PC-3 (cell line): ENCODE measurements at regions not wholly inside any gene's neighbourhood (a gene's known extent, or its start where the extent isn't known, plus 50 kb on each side); places are given as distances from the start of the nearest gene placed in this dataset.

Experiments used
- ATAC-seq: fragments of 200-7000 bp; cut with Tn5 transposase; 2 replicates; pipeline ENCODE4 v1.9.1; 2020; ENCODE audit warnings: mild to moderate bottlenecking, moderate library complexity
- BruUV-seq: library from RNA; stranded (reverse); fragments of 400-500 nt; replicated peaks from 2 replicates; lab custom pipeline; 2021; lab: Mats Ljungman, UMichigan
- CTCF ChIA-PET: fragments of 300-600 bp; sonication (Branson Sonifier 250); formaldehyde crosslinking; loops from one replicate; lab custom pipeline; 2022; ENCODE audit warnings: antibody characterized with exemption; lab: Charles Lee
- POLR2A ChIA-PET: fragments of 300-600 bp; sonication (Branson Sonifier 250); formaldehyde crosslinking; loops from one replicate; lab custom pipeline; 2022; ENCODE audit warnings: antibody characterized with exemption; ENCODE audit not compliant: unreplicated experiment; lab: Charles Lee
- DNase-seq: peaks from one replicate; pipeline ENCODE4 v3.0.0-alpha.2; 2015
- H2AFZ ChIP-seq: fragments of 300-600 bp; sonication (generic); 2 replicates; pipeline ENCODE4 v1.6.0; 2016; ENCODE audit warnings: antibody characterized with exemption, low read length
- H3F3A ChIP-seq: fragments of 300-600 bp; sonication (generic); one replicate; pipeline ENCODE4 v1.6.0; 2017; ENCODE audit warnings: antibody characterized with exemption, low read length, control low read depth, mild to moderate bottlenecking; ENCODE audit not compliant: unreplicated experiment
- H3K27ac ChIP-seq: fragments of 300-600 bp; sonication (generic); 2 replicates; pipeline ENCODE4 v1.5.1; 2016; ENCODE audit warnings: mild to moderate bottlenecking, low read length
- H3K27me3 ChIP-seq: fragments of 300-600 bp; sonication (generic); 2 replicates; pipeline ENCODE4 v1.6.1; 2016; ENCODE audit warnings: low read length, mixed read lengths
- H3K36me3 ChIP-seq: fragments of 300-600 bp; sonication (generic); 2 replicates; pipeline ENCODE4 v1.6.1; 2016; ENCODE audit warnings: low read depth, mixed run types, low read length, mixed read lengths
- H3K4me1 ChIP-seq: fragments of 300-600 bp; sonication (generic); 2 replicates; pipeline ENCODE4 v1.5.1; 2016; ENCODE audit warnings: low read length; ENCODE audit not compliant: insufficient read depth
- H3K4me2 ChIP-seq: fragments of 300-600 bp; sonication (generic); 2 replicates; pipeline ENCODE4 v1.6.0; 2016; ENCODE audit warnings: low read length
- H3K4me3 ChIP-seq: fragments of 300-600 bp; sonication (generic); 2 replicates; pipeline ENCODE4 v1.5.1; 2016; ENCODE audit warnings: mild to moderate bottlenecking, low read length, mixed read lengths
- H3K79me2 ChIP-seq: fragments of 300-600 bp; sonication (generic); 2 replicates; pipeline ENCODE4 v1.6.1; 2017; ENCODE audit warnings: low read length, mixed read lengths
- H3K9ac ChIP-seq: fragments of 300-600 bp; sonication (generic); 2 replicates; pipeline ENCODE4 v1.6.0; 2016; ENCODE audit warnings: mild to moderate bottlenecking, low read length
- H3K9me2 ChIP-seq: fragments of 300-600 bp; sonication (generic); replicated peaks from 2 replicates; pipeline ENCODE4 v1.6.1; 2016; ENCODE audit warnings: mixed run types, low read length, mixed read lengths
- H3K9me3 ChIP-seq: fragments of 300-600 bp; sonication (generic); 2 replicates; pipeline ENCODE4 v1.6.1; 2016; ENCODE audit warnings: low read length, mixed read lengths
- H4K20me1 ChIP-seq: fragments of 300-600 bp; sonication (generic); 2 replicates; pipeline ENCODE4 v1.6.1; 2016; ENCODE audit warnings: low read length, mixed read lengths
- EZH2 ChIP-seq: fragments of 300-600 bp; sonication (generic); IDR thresholded peaks from one replicate; pipeline ENCODE4 v1.6.1; 2017; ENCODE audit warnings: antibody characterized with exemption, mild to moderate bottlenecking, low read length; ENCODE audit not compliant: unreplicated experiment
- EZH2phosphoT487 ChIP-seq: fragments of 300-600 bp; sonication (generic); IDR thresholded peaks from 2 replicates; pipeline ENCODE4 v1.6.1; 2018; ENCODE audit warnings: mild to moderate bottlenecking, antibody characterized with exemption, low read length, borderline replicate concordance
- intact Hi-C: fragments of 100-400 bp; cut with micrococcal nuclease; formaldehyde crosslinking; loops from 2 replicates; pipeline ENCODE4 v1.9.0; 2023
- TF ChIP-seq, protein P1 (sequence below): fragments of 300-600 bp; sonication (generic); conservative IDR thresholded peaks from 2 replicates; pipeline ENCODE4 v1.5.1; 2017; ENCODE audit warnings: antibody characterized with exemption, low read depth, mild to moderate bottlenecking, low read length

DNA sequence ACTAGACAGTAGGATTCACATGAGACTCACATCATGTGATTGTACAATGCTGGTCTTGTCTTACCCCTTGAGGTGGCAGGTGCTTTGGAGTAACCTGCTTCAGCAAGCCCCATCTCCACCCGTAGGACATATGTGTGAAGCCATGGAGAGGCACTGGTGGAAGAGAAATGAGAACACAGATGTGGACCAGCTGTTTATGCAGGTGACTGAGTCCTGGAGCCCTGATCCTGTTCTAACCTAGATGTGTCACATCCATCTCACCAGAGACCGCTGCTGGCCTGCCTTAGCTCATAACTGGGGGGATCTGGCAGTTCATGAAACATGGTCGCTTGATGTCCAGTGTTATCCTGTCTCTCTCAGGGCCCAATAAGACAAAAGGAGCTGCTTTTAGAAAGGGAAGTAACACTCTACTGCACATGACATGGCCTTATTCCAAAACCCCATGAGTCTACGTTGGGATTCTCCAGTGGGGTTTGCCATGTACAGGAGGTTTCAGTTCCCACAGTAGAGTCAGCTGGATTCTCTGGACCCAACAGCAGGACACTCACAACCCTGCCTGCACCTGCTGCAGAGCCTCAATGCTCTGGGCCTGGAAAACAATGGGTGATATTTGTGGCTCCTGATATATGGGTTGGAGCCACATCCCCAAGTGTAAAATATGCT, 62.0 kb downstream of the GGTLC2 start:
- H3K27me3 ChIP-seq: no peaks in the 10 kb centered on the region
- no peaks in the 10 kb centered on the region for H3K9me2 ChIP-seq
- H3K36me3 ChIP-seq: no peaks in the 10 kb centered on the region
- intact Hi-C loops: no loop called here
- no peak overlapping the region for H3K4me3 ChIP-seq
- no peak overlapping the region for H2AFZ ChIP-seq
- BruUV-seq: no TSS peak
- no peaks in the 10 kb centered on the region for H4K20me1 ChIP-seq
- ATAC-seq (no peak), DNase-seq (no peak)
- no peaks in the 10 kb centered on the region for H3F3A ChIP-seq
- no peaks in the 10 kb centered on the region for H3K79me2 ChIP-seq
- H3K9ac ChIP-seq: no peak overlapping the region
- peaks cover 49% of the 10 kb centered on the region for H3K4me1 ChIP-seq
- peak overlapping the region; percentile 77 for H3K27ac ChIP-seq
- TF ChIP-seq EZH2 (no peak), EZH2phosphoT487 (no peak)
- TF ChIP-seq, protein P1, sequence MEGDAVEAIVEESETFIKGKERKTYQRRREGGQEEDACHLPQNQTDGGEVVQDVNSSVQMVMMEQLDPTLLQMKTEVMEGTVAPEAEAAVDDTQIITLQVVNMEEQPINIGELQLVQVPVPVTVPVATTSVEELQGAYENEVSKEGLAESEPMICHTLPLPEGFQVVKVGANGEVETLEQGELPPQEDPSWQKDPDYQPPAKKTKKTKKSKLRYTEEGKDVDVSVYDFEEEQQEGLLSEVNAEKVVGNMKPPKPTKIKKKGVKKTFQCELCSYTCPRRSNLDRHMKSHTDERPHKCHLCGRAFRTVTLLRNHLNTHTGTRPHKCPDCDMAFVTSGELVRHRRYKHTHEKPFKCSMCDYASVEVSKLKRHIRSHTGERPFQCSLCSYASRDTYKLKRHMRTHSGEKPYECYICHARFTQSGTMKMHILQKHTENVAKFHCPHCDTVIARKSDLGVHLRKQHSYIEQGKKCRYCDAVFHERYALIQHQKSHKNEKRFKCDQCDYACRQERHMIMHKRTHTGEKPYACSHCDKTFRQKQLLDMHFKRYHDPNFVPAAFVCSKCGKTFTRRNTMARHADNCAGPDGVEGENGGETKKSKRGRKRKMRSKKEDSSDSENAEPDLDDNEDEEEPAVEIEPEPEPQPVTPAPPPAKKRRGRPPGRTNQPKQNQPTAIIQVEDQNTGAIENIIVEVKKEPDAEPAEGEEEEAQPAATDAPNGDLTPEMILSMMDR: no peak
- CTCF ChIA-PET: no interaction called here
- H3K9me3 ChIP-seq: no peaks in the 10 kb centered on the region
- POLR2A ChIA-PET: no interaction called here
- H3K4me2 ChIP-seq: no peak overlapping the region

DNA sequence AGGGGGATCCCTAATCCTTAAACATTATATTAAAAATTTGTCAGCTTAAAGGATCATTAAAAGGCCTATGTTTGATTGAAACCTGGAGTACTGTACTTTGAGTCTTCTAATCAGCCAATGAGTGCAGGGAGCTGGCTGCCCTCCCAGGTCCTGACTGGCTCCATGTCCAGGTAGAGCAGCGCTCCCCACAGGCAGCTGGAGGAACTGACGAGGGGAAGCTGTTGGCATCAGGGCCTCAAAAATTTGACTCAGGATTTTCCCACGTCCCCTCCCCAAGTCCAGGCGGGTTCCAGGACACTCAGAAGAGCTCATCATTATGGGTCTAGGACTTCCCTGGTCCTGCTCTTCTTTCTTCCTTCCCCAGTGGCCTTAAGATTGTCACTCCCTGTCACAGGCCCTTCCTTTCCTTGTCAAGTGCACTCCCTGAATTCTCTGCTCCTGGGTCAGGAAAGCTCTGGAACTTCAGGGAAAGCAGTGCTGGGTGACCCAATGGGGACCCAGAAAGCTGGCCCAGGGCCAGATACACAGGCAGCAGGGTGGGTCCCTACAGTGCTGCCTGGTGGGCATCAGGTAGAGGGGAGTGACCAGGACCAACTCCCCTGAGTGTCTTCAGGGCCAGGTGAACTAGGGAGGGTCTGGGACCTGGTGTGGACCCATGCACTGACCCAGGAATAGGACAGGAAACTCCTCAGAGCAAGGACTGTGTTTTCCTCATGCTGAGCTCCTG, 65.5 kb downstream of the GGTLC2 start:
- TF ChIP-seq EZH2phosphoT487: no peak
- TF ChIP-seq, protein P1: peak; percentile 47
- Histone ChIP-seq H4K20me1 (no peaks in the 10 kb centered on the region), H3F3A (no peaks in the 10 kb centered on the region), H3K4me1 (peaks cover 30% of the 10 kb centered on the region), H3K4me3 (no peak overlapping the region), H3K27ac (no peak overlapping the region), H3K9ac (no peak overlapping the region), H3K27me3 (no peaks in the 10 kb centered on the region), H3K79me2 (no peaks in the 10 kb centered on the region), H2AFZ (no peak overlapping the region), H3K9me3 (no peaks in the 10 kb centered on the region), H3K36me3 (no peaks in the 10 kb centered on the region), H3K9me2 (no peaks in the 10 kb centered on the region), H3K4me2 (no peak overlapping the region)
- intact Hi-C loops: loop anchor here (5.0 kb wide), 1 partner anchor 37 kb away; no protein-coding TSS in a partner anchor
- ChIA-PET POLR2A (no interaction called here), CTCF (interaction anchor here (0.6 to 1.3 kb wide), 2 partner anchors 43 to 116 kb away, joined by 3 read pairs; no protein-coding TSS in a partner anchor)
- ATAC-seq (no peak), DNase-seq (peak; percentile 18)
- no TSS peak for BruUV-seq
